Muscle of leg (tissue), 3 donors: ENCODE measurements at regions not wholly inside any gene's neighbourhood (a gene's known extent, or its start where the extent isn't known, plus 50 kb on each side); places are given as distances from the start of the nearest gene placed in this dataset.
"Not testable (repeated sequence)": the region's sequence is repeated elsewhere in the genome, so short reads cannot be mapped to it uniquely, and the experiment has no call there.

Experiments
- DNase-seq: peaks from one replicate; pipeline ENCODE4 v3.0.0; 2013
- H3K27ac ChIP-seq: one replicate; pipeline ENCODE4 v1.5.1; 2013; ENCODE audit warnings: mild to moderate bottlenecking, low read length, control low read depth
- H3K27me3 ChIP-seq: one replicate; pipeline ENCODE4 v1.6.1; 2013; ENCODE audit warnings: low read length; ENCODE audit not compliant: control insufficient read depth, insufficient read depth
- H3K36me3 ChIP-seq: one replicate; pipeline ENCODE4 v1.6.1; 2013; ENCODE audit warnings: low read length; ENCODE audit not compliant: control insufficient read depth, insufficient read depth
- H3K4me1 ChIP-seq: one replicate; pipeline ENCODE4 v1.6.1; 2013; ENCODE audit warnings: low read length; ENCODE audit not compliant: control insufficient read depth, insufficient read depth
- H3K4me3 ChIP-seq: one replicate; pipeline ENCODE4 v1.5.1; 2013; ENCODE audit warnings: low read length, control low read depth
- H3K9me3 ChIP-seq: replicated peaks from 2 replicates; pipeline ENCODE4 v1.6.1; 2013; ENCODE audit warnings: low read depth, low read length; ENCODE audit not compliant: control insufficient read depth
- WGBS: methylation state at CpG from one replicate; pipeline ENCODE4 v1.1.5; 2013; ENCODE audit warnings: missing lambda C conversion rate; ENCODE audit not compliant: insufficient coverage; 5-methylcytosine and 5-hydroxymethylcytosine counted together

GRCh38 chr9:104195142-104195541, 101.0 kb downstream of the SMC2 start:
- not testable (repeated sequence) for H3K27me3 ChIP-seq, DNase-seq, H3K36me3 ChIP-seq, H3K4me3 ChIP-seq, H3K4me1 ChIP-seq, H3K9me3 ChIP-seq, H3K27ac ChIP-seq
- 89% methylated on average over 4 of the region's 5 CpGs for WGBS

- no peak overlapping the region for H3K4me3 ChIP-seq
- H3K27me3 ChIP-seq, result no peaks in the 10 kb centered on the region
- no peaks in the 10 kb centered on the region for H3K4me1 ChIP-seq
- H3K9me3 ChIP-seq, result peaks cover 2% of the 10 kb centered on the region
- WGBS, result 94% methylated on average over 28 of the region's 28 CpGs
- no peaks in the 10 kb centered on the region for H3K36me3 ChIP-seq
- H3K27ac ChIP-seq, result no peak overlapping the region
- DNase-seq, result no peak
These were observed 106.4 kb downstream of the SMC2 start for GRCh38 chr9:104200456-104200994.

GRCh38 chr9:104206766-104207165, 112.7 kb downstream of the SMC2 start:
- Histone ChIP-seq H3K27ac (no peak overlapping the region), H3K4me1 (no peaks in the 10 kb centered on the region), H3K4me3 (no peak overlapping the region), H3K9me3 (no peaks in the 10 kb centered on the region), H3K27me3 (no peaks in the 10 kb centered on the region), H3K36me3 (no peaks in the 10 kb centered on the region)
- 78% methylated on average over 3 of the region's 3 CpGs for WGBS
- no peak for DNase-seq

- Histone ChIP-seq H3K36me3 (no peaks in the 10 kb centered on the region), H3K27ac (no peak overlapping the region), H3K4me1 (no peaks in the 10 kb centered on the region), H3K9me3 (no peaks in the 10 kb centered on the region), H3K4me3 (no peak overlapping the region), H3K27me3 (no peaks in the 10 kb centered on the region)
- DNase-seq, result no peak
- 68% methylated on average over 4 of the region's 9 CpGs for WGBS
These were observed 115.3 kb downstream of the SMC2 start for GRCh38 chr9:104209387-104209786.

GRCh38 chr9:104227108-104227507, 133.0 kb downstream of the SMC2 start:
- no peak for DNase-seq
- no CpG with 5 or more reads among the region's 1 CpG for WGBS

GRCh38 chr9:104232781-104233341, 138.8 kb downstream of the SMC2 start:
- no peak overlapping the region for H3K4me3 ChIP-seq
- H3K27ac ChIP-seq, result no peak overlapping the region
- H3K9me3 ChIP-seq, result no peaks in the 10 kb centered on the region
- no peaks in the 10 kb centered on the region for H3K27me3 ChIP-seq
- no peaks in the 10 kb centered on the region for H3K4me1 ChIP-seq
- no peaks in the 10 kb centered on the region for H3K36me3 ChIP-seq
- DNase-seq, result no peak

More at GRCh38 chr9:104227108-104227507, 133.0 kb downstream of the SMC2 start:
- H3K36me3 ChIP-seq, result no peaks in the 10 kb centered on the region
- H3K27ac ChIP-seq, result no peak overlapping the region
- H3K9me3 ChIP-seq, result no peaks in the 10 kb centered on the region
- H3K4me1 ChIP-seq, result no peaks in the 10 kb centered on the region
- H3K27me3 ChIP-seq, result no peaks in the 10 kb centered on the region
- no peak overlapping the region for H3K4me3 ChIP-seq

GRCh38 chr9:104233366-104233765, 139.3 kb downstream of the SMC2 start:
- Histone ChIP-seq H3K27ac (no peak overlapping the region), H3K4me1 (no peaks in the 10 kb centered on the region), H3K27me3 (no peaks in the 10 kb centered on the region), H3K4me3 (no peak overlapping the region), H3K9me3 (no peaks in the 10 kb centered on the region), H3K36me3 (no peaks in the 10 kb centered on the region)
- DNase-seq, result no peak
- WGBS, result no CpG with 5 or more reads among the region's 2 CpGs

- DNase-seq, H3K9me3 ChIP-seq, H3K36me3 ChIP-seq, H3K4me3 ChIP-seq, H3K4me1 ChIP-seq, H3K27me3 ChIP-seq, H3K27ac ChIP-seq: not testable (repeated sequence)
- 92% methylated on average over 23 of the region's 45 CpGs for WGBS
These were observed 140.7 kb downstream of the SMC2 start for GRCh38 chr9:104234632-104235337.

- not testable (repeated sequence) for DNase-seq, H3K27me3 ChIP-seq, H3K4me3 ChIP-seq, H3K9me3 ChIP-seq, H3K27ac ChIP-seq, H3K36me3 ChIP-seq, H3K4me1 ChIP-seq
- WGBS, result 98% methylated on average over 16 of the region's 42 CpGs
These were observed 141.4 kb downstream of the SMC2 start for GRCh38 chr9:104235347-104236120.

GRCh38 chr9:104238668-104239067, 144.6 kb downstream of the SMC2 start:
- Histone ChIP-seq H3K36me3 (no peaks in the 10 kb centered on the region), H3K4me1 (no peaks in the 10 kb centered on the region), H3K27ac (no peak overlapping the region), H3K9me3 (no peaks in the 10 kb centered on the region), H3K4me3 (no peak overlapping the region), H3K27me3 (no peaks in the 10 kb centered on the region)
- DNase-seq, result no peak
- no CpG with 5 or more reads among the region's 3 CpGs for WGBS
